ENCODE measurements at regions not wholly inside any gene's neighbourhood (a gene's known extent, or its start where the extent isn't known, plus 50 kb on each side); places are given as distances from the start of the nearest gene placed in this dataset.

DNA sequence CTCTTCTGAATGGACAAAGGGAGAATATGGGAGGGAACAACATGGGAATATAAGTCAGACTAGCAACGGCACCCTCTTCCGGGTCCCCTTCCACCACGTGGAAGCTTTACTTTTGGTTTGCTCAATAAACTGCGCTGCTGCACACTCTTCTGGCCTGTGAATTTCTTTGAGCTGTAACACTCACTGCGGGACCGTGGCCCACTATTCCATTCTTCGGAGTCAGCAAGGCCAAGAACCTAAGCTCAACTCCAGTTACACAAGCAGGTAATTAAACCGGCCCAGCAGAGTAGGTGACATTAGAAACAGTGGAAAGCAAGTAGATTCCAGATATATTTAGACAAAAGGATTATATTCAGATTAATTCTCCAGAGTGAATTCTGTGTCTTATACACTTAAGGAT, 697.4 kb upstream of the NXPH2 start:
- H3K79me2 ChIP-seq (ENCODE audit: insufficient read depth) = no peaks in the 10 kb centered on the region
- H3K4me3 ChIP-seq (ENCODE audit: low read depth in 2 of 2, low read length in 1 of 2) = no peak overlapping the region
- no peaks in the 10 kb centered on the region for H3K9me2 ChIP-seq
- no peaks in the 10 kb centered on the region for H3F3A ChIP-seq (replicated peaks; ENCODE audit: insufficient read depth)
- H3K27ac ChIP-seq (ENCODE audit: low read depth in 2 of 2, low read length in 1 of 2) = peak overlapping the region in 1 of 2 experiments; percentile 77; a peak in 2 of 4 replicates
- H2AFZ ChIP-seq (ENCODE audit: low read depth) = no peak overlapping the region
- H3K4me2 ChIP-seq = no peak overlapping the region
- no peak overlapping the region for H3K9ac ChIP-seq
- no peaks in the 10 kb centered on the region for H4K20me1 ChIP-seq (ENCODE audit: insufficient read depth)
- H3K4me1 ChIP-seq (ENCODE audit: control insufficient read depth in 1 of 2, insufficient read depth in 2 of 2, low read depth in 1 of 2, low read length in 1 of 2) = peaks cover 0 to 3% of the 10 kb centered on the region in 2 experiments; a peak in 1 of 4 replicates
- ChIA-PET CTCF (interaction anchor here (0.6 to 1.5 kb wide), 3 partner anchors 12 to 1015 kb away, joined by 3 to 4 read pairs (median 3); no protein-coding TSS in a partner anchor), POLR2A (no interaction called here)
- no peaks in the 10 kb centered on the region for H3K36me3 ChIP-seq (replicated peaks in 1 of 2; ENCODE audit: control insufficient read depth in 1 of 2, insufficient read depth in 2 of 2, low read length in 1 of 2)
- no peaks in the 10 kb centered on the region for H3K27me3 ChIP-seq (ENCODE audit: insufficient read depth)
- no peak for DNase-seq
- 65% methylated on average over 8 of the region's 8 CpGs for WGBS (ENCODE audit: low lambda C conversion rate)
- H3K9me3 ChIP-seq = no peaks in the 10 kb centered on the region
- TF ChIP-seq EZH2phosphoT487 (IDR thresholded peaks at IDR 0.05; ENCODE audit: borderline replicate concordance, low read depth) = no peak
- no peak for TF ChIP-seq YY1 (IDR thresholded peaks at IDR 0.05; ENCODE audit: low read depth)
- TF ChIP-seq REST (IDR thresholded peaks at IDR 0.05; ENCODE audit: low read depth, low read length) = no peak
- TF ChIP-seq EP300 (IDR thresholded peaks at IDR 0.05; ENCODE audit: borderline replicate concordance in 1 of 2, low read depth in 1 of 2, low read length in 1 of 2) = no peak
- TF ChIP-seq GATA2 (CRISPR knock-in tag; IDR thresholded peaks at IDR 0.05) = no peak
- no peak for TF ChIP-seq JUND (IDR thresholded peaks at IDR 0.05)
- no peak for TF ChIP-seq TCF12 (IDR thresholded peaks at IDR 0.05)
- no peak for TF ChIP-seq PBX3 (IDR thresholded peaks at IDR 0.05)
- no peak for TF ChIP-seq RFX5 (IDR thresholded peaks at IDR 0.05; ENCODE audit: low read length)
- TF ChIP-seq NRF1 (IDR thresholded peaks at IDR 0.05; ENCODE audit: low read depth, low read length) = no peak
- no peak for TF ChIP-seq MXI1 (IDR thresholded peaks at IDR 0.05; ENCODE audit: low read depth, low read length)
- TF ChIP-seq POLR2AphosphoS5 (IDR thresholded peaks at IDR 0.05; ENCODE audit: low read depth, low read length) = no peak
- TF ChIP-seq, protein P1, sequence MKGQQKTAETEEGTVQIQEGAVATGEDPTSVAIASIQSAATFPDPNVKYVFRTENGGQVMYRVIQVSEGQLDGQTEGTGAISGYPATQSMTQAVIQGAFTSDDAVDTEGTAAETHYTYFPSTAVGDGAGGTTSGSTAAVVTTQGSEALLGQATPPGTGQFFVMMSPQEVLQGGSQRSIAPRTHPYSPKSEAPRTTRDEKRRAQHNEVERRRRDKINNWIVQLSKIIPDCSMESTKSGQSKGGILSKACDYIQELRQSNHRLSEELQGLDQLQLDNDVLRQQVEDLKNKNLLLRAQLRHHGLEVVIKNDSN (IDR thresholded peaks at IDR 0.05; ENCODE audit: borderline replicate concordance, low read depth) = no peak
- TF ChIP-seq IRF3 (IDR thresholded peaks at IDR 0.05; ENCODE audit: low read depth, low read length) = no peak
- TF ChIP-seq RAD21 (IDR thresholded peaks at IDR 0.05; ENCODE audit: low read length) = no peak
- TF ChIP-seq CHD2 (IDR thresholded peaks at IDR 0.05; ENCODE audit: low read length, partially characterized antibody) = no peak
- TF ChIP-seq RCOR1 (IDR thresholded peaks at IDR 0.05; ENCODE audit: low read length) = no peak

Measured in SK-N-SH (cell line).